Keratinocyte (primary cell): ENCODE measurements at regions not wholly inside any gene's neighbourhood (a gene's known extent, or its start where the extent isn't known, plus 50 kb on each side); places are given as distances from the start of the nearest gene placed in this dataset.

Experiments used
- EZH2 ChIP-seq: IDR thresholded peaks from one replicate; pipeline ENCODE4 v1.6.1; 2012; ENCODE audit warnings: inconsistent platforms, mild to moderate bottlenecking, low read length, moderate library complexity
- TF ChIP-seq, protein P1 (sequence below), 3 experiments: IDR thresholded peaks in 1 of 3; conservative IDR thresholded peaks in 1 of 3; optimal IDR thresholded peaks in 1 of 3; 2 replicates in 2 of 3; 3 replicates in 1 of 3; pipeline versions ENCODE3 to v1.5.1; 2011; ENCODE audit warnings: low read length in 3 of 3, mild to moderate bottlenecking in 3 of 3, moderate library complexity in 2 of 3, control low read depth in 1 of 3, inconsistent platforms in 1 of 3; ENCODE audit not compliant: insufficient read depth in 2 of 3; ENCODE audit errors: extremely low read depth in 1 of 3

DNA sequence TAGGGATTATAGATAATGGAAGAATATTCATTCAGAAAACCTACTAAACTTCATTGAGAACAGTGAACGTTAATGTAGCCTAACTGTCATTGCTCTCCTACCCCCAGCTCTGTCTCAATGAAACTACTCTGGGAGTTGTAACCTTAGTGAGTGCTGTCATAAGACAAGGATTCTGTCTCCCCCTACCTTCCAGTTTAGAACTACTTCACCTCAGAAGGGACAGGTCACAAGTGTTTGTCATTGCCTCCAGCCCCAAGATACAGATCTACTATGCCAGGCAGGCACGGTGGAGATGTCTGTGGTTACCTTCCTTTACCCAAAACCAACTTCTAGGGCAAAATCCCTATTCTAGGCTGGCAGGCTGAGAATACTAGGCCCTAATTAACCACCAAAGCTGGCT, 833.1 kb upstream of the SEL1L start:
- TF ChIP-seq, protein P1, sequence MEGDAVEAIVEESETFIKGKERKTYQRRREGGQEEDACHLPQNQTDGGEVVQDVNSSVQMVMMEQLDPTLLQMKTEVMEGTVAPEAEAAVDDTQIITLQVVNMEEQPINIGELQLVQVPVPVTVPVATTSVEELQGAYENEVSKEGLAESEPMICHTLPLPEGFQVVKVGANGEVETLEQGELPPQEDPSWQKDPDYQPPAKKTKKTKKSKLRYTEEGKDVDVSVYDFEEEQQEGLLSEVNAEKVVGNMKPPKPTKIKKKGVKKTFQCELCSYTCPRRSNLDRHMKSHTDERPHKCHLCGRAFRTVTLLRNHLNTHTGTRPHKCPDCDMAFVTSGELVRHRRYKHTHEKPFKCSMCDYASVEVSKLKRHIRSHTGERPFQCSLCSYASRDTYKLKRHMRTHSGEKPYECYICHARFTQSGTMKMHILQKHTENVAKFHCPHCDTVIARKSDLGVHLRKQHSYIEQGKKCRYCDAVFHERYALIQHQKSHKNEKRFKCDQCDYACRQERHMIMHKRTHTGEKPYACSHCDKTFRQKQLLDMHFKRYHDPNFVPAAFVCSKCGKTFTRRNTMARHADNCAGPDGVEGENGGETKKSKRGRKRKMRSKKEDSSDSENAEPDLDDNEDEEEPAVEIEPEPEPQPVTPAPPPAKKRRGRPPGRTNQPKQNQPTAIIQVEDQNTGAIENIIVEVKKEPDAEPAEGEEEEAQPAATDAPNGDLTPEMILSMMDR (optimal IDR thresholded peaks at IDR 0.05 in 1 of 3, IDR thresholded peaks at IDR 0.05 in 1 of 3, conservative IDR thresholded peaks at IDR 0.05 in 1 of 3; ENCODE audit: extremely low read depth in 1 of 3, insufficient read depth in 2 of 3, low read length in 3 of 3), result peak in 1 of 3 experiments; percentile 8
- TF ChIP-seq EZH2, result no peak
